NOMO-1 treated with DMSO at 0.1 percent for 48 hours (cell line): ENCODE measurements at regions not wholly inside any gene's neighbourhood (a gene's known extent, or its start where the extent isn't known, plus 50 kb on each side); places are given as distances from the start of the nearest gene placed in this dataset.
A peak's percentile ranks its signal among the peaks of the same experiment; 100 is the strongest.

Experiments used
- DNase-seq: peaks from one replicate; lab custom pipeline; 2025; ENCODE audit not compliant: unreplicated experiment; lab: John Stamatoyannopoulos, UW

DNA sequence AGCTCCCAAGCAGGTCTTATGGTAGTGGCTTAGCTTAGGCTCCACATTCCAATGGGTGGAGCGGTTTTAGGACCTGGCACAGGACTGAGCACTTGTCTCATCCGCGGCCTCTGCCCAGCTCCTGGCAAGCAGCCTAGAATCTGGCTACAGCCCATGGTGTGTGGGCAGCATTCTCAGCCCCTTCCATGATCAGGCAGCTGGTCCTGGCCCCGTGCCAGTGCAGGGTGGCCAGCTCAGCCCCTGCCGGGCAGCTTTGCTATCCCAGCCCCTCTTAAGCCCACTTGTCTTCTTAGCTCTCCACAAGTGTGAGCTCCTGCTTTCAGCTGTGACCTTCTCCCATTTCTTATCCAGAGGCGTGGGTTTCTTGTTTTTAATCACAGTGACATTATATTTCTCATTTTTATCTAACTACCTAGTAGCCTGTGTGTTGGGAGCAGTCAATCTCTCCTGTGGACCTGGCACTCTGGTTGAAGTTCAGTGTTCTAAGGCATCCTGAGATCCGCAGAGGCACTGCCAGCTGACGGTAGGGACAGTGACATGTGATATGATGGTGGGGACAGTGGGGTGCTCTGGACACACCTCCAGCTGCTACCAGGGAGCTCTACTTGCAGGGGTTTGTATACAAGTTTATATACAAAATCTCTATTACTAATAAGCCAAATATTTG lies 84.5 kb upstream of the PRNP start:
- DNase-seq, result no peak

DNA sequence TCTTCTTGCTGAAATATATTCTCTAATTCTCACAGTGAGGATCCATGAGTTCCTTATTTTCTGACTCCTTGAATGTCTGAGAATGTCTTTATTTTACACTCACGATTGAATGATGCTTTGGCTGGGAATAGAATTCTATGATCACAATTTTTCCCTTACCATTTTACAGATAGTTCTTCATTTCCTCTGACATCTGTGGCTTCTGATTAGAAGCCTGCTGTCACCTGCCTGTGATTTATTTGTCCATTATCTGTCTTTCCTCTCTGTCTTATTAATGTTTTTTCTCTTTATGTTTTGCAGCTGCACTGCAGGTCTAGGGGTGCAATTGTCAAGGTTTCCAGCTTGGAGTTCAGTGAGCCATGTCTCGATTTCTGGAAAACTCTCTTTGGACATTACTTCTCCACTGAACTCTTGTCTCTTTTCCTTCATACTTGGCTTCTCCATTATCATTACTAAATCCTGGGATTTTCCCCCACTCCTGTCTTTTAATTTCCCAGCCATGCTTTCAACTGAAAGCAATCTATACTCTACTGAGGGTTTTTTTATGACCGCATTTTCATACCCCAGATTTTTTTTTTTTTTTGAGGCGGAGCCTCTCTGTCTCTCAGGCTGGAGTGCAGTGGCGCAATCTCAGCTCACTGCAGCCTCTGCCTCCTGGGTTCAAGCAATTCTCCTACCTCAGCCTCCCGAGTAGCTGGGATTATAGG lies 85.8 kb upstream of the PRNP start:
- no peak for DNase-seq

GRCh38 chr20:4597215-4597614 lies 89.0 kb upstream of the PRNP start:
- DNase-seq, result no peak

GRCh38 chr20:4593149-4593525 lies 93.1 kb upstream of the PRNP start:
- DNase-seq, result no peak

DNA sequence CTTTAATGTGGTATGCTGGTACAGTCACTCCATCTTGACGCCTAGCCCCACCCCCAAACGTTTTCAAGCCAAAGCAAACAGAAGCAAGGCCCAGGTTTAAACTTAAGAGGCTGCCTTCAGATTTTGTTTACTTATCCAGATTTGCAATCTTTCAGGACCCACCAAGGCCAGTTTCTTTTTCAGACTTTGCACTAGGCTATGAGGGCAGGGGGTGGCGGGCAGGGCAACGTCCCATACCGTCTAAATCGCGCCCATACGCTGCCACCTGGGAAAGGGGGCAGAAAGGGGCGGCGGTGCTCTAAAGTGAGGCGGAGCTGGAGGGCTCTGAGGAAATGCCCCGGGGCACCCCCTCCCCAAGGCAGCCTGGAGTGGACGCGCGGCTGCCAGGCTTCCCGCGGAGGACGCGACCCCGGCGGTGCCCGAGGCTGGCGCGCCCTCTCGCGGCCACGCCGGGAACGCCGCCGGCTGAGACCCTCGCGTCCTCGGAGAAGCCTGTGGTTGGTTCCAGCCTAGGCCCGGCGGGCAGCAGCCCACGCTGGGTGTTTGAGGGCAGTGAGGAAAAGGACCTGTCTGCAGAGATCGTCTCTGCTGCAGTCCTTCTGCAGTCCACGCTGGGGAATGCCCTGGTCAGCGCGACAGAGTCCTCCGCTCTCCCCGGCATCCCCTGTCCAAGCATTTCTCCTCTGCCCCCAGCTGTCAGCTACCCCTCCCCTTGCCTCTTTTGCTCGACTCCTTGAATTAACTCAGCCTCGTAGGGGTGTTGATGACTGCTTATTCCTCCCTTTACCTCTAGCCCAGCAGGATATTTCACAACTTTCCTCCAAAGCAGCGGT lies 93.7 kb upstream of the PRNP start:
- DNase-seq, result peak; percentile 31

DNA sequence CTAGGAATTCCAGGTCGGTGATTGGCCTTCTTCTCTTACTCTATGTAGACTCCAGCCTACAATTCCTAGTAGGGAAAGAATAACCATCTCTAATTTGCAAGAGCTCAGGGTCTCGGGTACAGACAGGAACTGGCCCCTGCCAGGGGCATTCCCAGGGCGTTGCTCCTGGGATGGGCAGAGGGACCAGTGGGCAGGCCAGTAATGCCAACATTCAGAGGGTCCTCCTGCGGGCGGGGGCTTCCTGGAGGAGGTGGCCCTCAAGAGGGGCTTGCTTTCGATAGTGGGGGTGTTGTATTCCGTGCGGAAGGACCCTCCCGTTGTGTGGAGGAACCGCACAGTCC lies 94.3 kb upstream of the PRNP start:
- no peak for DNase-seq

GRCh38 chr20:4585758-4586157 lies 100.5 kb upstream of the PRNP start:
- no peak for DNase-seq

DNA sequence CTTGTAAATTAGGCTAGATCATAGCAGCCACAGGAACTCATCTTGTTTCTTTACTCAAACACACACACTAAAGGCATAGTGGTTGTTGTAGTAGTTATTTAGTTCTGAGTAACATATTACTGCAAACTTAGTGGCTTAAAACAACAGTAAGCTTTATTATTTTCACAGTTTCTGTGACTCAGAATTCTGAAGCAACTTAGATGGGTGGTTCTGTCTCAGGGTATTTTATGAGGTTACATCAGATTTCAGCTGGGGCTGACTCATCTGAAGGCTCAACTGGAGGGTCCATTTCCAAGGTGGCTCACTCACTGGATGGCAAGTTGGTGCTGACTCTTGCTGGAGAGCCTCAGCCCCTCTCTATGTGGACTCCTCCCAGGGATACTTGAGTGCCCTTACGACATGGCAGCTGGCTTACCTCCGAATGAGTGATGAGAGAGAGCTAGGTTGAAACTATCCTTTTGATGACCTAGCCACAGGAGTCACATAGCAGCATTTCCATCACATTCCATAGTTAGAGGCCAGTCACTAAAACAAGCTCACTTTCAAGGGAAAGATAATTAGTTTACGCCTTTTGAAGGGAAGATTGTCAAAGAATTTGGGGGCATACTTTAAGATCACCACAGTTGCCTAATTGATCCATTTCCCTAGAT lies 101.0 kb upstream of the PRNP start:
- no peak for DNase-seq

- DNase-seq, result no peak
Observed at GRCh38 chr20:4584510-4584909, 101.7 kb upstream of the PRNP start.

DNA sequence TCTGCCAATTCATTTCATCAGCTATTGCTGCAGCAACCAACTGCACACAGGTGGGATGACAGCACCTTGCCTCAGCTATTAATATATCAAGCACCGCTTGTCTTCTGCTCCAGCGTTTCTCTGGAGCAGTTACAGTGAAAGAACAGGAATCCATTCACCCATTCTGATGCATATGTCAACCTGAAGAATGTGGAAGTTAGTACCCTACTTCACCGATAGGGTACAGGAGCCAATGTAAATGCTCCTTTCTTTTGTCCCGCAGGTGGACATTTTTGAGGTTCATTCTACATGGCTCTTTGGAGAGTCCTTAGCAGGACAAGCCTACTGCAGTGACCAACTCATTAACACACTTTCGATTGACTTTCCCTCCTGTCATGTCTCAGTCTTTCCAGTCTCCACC lies 104.4 kb upstream of the PRNP start:
- no peak for DNase-seq

GRCh38 chr20:4578375-4578774 lies 107.9 kb upstream of the PRNP start:
- no peak for DNase-seq

DNA sequence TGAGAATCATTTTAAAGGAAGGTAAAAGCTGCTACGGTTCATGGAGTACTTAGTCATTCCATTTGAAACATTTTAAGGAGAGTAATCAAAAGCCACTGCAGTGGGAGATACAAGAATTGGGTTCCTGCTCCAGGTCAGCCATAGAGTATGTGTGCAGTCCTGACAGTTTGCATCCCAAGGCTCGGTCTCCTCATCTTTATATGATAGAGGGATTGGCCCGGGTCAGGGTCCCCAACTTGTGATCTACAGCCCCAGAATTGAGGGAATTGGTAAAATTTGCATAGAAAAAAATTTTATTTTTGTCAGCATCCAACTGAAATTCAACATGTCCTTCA lies 111.9 kb upstream of the PRNP start:
- DNase-seq, result no peak

GRCh38 chr20:4573564-4574355 lies 112.5 kb upstream of the PRNP start:
- no peak for DNase-seq

- no peak for DNase-seq
Observed at GRCh38 chr20:4571759-4572531, 114.3 kb upstream of the PRNP start.

DNA sequence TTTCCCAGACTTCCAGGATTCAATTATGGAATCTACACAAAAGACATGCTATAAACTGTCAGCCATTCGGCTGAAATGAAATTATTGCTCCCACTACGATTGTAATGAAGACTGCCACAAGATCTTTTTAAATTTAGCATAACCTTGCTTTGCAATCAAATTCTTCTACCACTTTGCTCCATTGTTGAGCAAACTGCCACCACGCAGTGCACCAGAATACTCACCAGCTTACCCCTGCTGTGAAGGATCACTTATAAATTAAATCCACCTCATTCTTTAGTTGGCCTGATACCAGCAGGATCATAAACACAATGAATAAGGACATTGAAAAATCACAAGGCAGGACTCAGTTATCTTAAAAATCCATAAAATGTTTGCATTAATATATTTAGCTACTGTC lies 116.4 kb upstream of the PRNP start:
- no peak for DNase-seq

GRCh38 chr20:4569092-4569491 lies 117.2 kb upstream of the PRNP start:
- DNase-seq, result no peak

GRCh38 chr20:4568361-4568959 lies 117.8 kb upstream of the PRNP start:
- no peak for DNase-seq

- no peak for DNase-seq
Observed at GRCh38 chr20:4567170-4567569, 119.1 kb upstream of the PRNP start.

- peak; percentile 14 for DNase-seq
Observed at GRCh38 chr20:4563534-4563933, 122.7 kb upstream of the PRNP start.

GRCh38 chr20:4563031-4563430 lies 123.2 kb upstream of the PRNP start:
- DNase-seq, result no peak
